ENCODE measurements at regions not wholly inside any gene's neighbourhood (a gene's known extent, or its start where the extent isn't known, plus 50 kb on each side); places are given as distances from the start of the nearest gene placed in this dataset.

DNA sequence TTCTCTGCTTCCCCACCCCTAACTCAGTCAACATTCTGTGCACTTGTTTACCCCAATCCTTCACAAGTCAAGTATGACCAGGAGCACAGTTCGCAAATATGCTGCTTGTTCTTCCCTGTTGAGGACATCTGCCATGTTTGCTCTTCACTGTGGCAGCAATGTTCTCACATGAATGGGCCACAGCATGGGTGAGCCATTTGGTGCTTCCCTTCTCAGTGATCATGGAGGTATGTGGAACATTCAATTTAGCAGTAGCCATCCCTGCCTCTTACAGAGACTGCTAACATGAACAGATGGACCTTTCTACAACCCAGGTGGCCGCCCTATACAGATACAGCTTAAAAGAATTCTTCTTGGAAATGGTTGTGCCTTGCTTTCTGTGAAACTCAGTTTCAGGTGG, 660.1 kb upstream of the SGO1 start:
- no peak for TF ChIP-seq EP300 (IDR thresholded peaks at IDR 0.05)
- TF ChIP-seq, protein P1, sequence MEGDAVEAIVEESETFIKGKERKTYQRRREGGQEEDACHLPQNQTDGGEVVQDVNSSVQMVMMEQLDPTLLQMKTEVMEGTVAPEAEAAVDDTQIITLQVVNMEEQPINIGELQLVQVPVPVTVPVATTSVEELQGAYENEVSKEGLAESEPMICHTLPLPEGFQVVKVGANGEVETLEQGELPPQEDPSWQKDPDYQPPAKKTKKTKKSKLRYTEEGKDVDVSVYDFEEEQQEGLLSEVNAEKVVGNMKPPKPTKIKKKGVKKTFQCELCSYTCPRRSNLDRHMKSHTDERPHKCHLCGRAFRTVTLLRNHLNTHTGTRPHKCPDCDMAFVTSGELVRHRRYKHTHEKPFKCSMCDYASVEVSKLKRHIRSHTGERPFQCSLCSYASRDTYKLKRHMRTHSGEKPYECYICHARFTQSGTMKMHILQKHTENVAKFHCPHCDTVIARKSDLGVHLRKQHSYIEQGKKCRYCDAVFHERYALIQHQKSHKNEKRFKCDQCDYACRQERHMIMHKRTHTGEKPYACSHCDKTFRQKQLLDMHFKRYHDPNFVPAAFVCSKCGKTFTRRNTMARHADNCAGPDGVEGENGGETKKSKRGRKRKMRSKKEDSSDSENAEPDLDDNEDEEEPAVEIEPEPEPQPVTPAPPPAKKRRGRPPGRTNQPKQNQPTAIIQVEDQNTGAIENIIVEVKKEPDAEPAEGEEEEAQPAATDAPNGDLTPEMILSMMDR (IDR thresholded peaks at IDR 0.05), result no peak
- TF ChIP-seq POLR2A (IDR thresholded peaks at IDR 0.05), result no peak

Measured in tibial nerve (tissue), 4 donors.